Stimulated activated CD8-positive, alpha-beta memory T cell treated with anti-CD3 and anti-CD28 coated beads, Interleukin-12 subunit alpha, Interleukin-12 subunit beta, amount 100 ng/mL, for 4 hours (primary cell): ENCODE measurements at regions not wholly inside any gene's neighbourhood (a gene's known extent, or its start where the extent isn't known, plus 50 kb on each side); places are given as distances from the start of the nearest gene placed in this dataset.
"Not testable (repeated sequence)": the region's sequence is repeated elsewhere in the genome, so short reads cannot be mapped to it uniquely, and the experiment has no call there.

Source experiments
- DNase-seq: peaks from one replicate; pipeline ENCODE4 v3.0.0-alpha.2; 2020; ENCODE audit warnings: low read depth

GRCh38 chr4:130812117-130812765, 1716.3 kb downstream of the C4orf33 start:
- DNase-seq: no peak

GRCh38 chr4:130814896-130815295, 1718.9 kb downstream of the C4orf33 start:
- DNase-seq: no peak

GRCh38 chr4:130820448-130820847, 1724.5 kb downstream of the C4orf33 start:
- DNase-seq: no peak

- no peak for DNase-seq
Observed at GRCh38 chr4:130825284-130825683, 1729.3 kb downstream of the C4orf33 start.

- no peak for DNase-seq
Observed at GRCh38 chr4:130850019-130850524, 1754.1 kb downstream of the C4orf33 start.

- DNase-seq: no peak
Observed at GRCh38 chr4:130851107-130851506, 1755.2 kb downstream of the C4orf33 start.

- DNase-seq: no peak
Observed at GRCh38 chr4:130851932-130852331, 1756.0 kb downstream of the C4orf33 start.

- DNase-seq: no peak
Observed at GRCh38 chr4:130855533-130855932, 1759.6 kb downstream of the C4orf33 start.

GRCh38 chr4:130859991-130860390, 1764.0 kb downstream of the C4orf33 start:
- DNase-seq: no peak

GRCh38 chr4:130896920-130897319, 1801.0 kb downstream of the C4orf33 start:
- no peak for DNase-seq

GRCh38 chr4:130901321-130901720, 1805.4 kb downstream of the C4orf33 start:
- no peak for DNase-seq

- DNase-seq: no peak
Observed at GRCh38 chr4:130922955-130923354, 1827.0 kb downstream of the C4orf33 start.

- DNase-seq: no peak
Observed at GRCh38 chr4:130955520-130955919, 1859.6 kb downstream of the C4orf33 start.

GRCh38 chr4:130985371-130985770, 1889.4 kb downstream of the C4orf33 start:
- no peak for DNase-seq

GRCh38 chr4:130995988-130996387, 1900.0 kb downstream of the C4orf33 start:
- no peak for DNase-seq

- no peak for DNase-seq
Observed at GRCh38 chr4:131001371-131001770, 1905.4 kb downstream of the C4orf33 start.

- no peak for DNase-seq
Observed at GRCh38 chr4:131002132-131002531, 1906.2 kb downstream of the C4orf33 start.

- DNase-seq: no peak
Observed at GRCh38 chr4:131006388-131006787, 1910.4 kb downstream of the C4orf33 start.

GRCh38 chr4:131011961-131012360, 1916.0 kb downstream of the C4orf33 start:
- DNase-seq: not testable (repeated sequence)

- no peak for DNase-seq
Observed at GRCh38 chr4:131013226-131013625, 1917.3 kb downstream of the C4orf33 start.

GRCh38 chr4:131026771-131027170, 1930.8 kb downstream of the C4orf33 start:
- DNase-seq: no peak

- DNase-seq: no peak
Observed at GRCh38 chr4:131044368-131044767, 1948.4 kb downstream of the C4orf33 start.

GRCh38 chr4:131046821-131047220, 1950.9 kb downstream of the C4orf33 start:
- DNase-seq: no peak

- DNase-seq: no peak
Observed at GRCh38 chr4:131052646-131053045, 1956.7 kb downstream of the C4orf33 start.
